Stimulated activated CD8-positive, alpha-beta memory T cell treated with anti-CD3 and anti-CD28 coated beads, Interleukin-15, amount 100 ng/mL, for 24 hours (primary cell): ENCODE measurements at regions not wholly inside any gene's neighbourhood (a gene's known extent, or its start where the extent isn't known, plus 50 kb on each side); places are given as distances from the start of the nearest gene placed in this dataset.

Experiments
- DNase-seq: peaks from one replicate; pipeline ENCODE4 v3.0.0-alpha.2; 2020; ENCODE audit warnings: low read depth

DNA sequence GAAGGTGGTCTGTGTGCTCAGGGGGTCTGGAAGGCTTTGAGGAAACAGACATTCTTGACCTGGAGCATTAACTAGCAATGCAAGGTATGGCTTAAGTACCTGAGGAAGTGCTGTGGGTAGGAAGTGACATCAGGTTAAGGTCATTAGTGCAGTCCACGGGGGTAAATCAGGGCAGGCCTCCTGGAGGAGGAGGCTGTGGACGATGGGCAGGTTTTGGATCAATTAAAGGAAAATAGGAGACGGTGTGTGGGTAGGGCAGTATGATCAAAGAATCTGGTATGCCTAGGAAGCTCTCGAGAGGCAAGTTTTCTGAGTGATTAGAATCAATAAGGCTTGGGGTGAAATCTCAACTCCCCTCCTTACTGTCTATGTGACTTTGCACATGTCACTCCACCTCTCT, 295.3 kb downstream of the AACS start:
- DNase-seq, result no peak

DNA sequence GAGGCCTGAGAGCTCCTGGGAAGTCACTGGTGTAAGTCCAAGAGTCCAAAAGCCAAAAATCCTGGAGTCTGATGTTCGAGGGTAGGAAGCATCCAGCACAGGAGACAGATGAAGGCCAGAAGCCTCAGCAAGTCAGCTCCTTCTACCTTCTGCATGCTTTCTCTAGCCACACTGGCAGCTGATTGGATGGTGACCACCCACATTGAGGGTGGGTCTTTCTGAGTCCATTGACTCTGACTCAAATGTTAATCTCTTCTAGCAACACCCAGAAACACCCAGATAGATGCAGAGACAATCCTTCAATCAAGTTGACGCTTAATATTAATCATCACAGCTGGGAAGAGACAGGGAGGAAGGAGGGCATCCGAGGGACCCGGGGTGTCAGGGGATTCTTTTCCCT, 305.8 kb downstream of the AACS start:
- DNase-seq, result no peak

DNA sequence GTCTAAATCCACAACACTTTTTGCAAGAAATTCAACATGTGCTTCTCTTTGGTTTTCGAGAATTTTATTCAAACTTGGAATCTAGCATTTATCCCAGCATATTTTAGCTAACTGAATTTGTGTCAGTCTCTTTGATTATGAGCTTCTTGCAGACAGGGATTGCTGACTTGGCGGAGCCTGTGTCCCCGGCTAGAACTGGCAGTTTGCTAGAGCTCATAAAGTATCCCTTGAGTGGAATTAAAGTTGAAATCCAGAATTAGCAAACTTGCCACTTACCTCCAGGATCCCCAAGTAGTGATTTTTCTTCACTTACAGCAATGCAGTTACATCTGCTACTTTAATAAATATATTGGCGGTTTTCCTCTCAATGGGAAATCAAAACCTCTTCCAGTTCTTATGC, 306.9 kb downstream of the AACS start:
- no peak for DNase-seq

DNA sequence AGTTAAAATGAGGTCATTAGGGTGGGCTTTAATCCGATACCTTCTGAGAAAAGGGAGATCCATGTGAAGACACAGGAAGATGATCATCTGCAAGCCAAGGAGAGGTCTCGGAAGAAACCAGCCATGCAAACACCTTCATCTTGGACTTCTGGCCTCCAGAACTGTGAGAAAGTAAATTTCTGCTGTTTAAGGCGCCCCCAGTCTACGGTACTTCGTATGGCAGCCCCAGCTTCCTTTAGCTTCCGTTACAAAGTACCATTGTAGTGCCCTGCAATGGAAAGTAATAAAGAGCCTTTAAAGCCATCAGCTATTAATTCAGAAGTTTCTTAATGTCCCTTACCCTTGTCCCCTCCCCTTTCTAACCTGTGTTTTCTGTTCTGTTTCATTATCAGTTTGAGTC, 308.1 kb downstream of the AACS start:
- DNase-seq, result no peak

DNA sequence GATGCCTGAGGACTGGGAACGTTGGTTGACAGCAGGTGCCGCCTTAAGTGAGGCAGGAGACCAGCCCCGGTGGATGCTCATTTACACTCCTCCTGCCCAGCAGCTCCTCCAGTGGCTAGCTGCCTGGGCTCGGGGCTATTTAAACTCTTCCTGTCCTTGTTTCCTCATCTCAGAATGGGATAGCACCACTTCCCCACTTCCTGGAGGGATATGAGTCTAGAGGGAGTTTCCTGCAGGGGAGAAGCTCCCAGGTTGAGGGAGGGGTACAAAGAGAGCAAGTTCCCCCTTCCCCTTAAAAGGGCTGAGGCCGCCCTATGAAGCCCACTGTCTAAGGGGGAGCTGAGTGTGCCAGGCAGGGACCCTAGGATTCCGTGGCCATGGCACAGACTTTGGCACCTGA, 311.2 kb downstream of the AACS start:
- DNase-seq, result no peak

DNA sequence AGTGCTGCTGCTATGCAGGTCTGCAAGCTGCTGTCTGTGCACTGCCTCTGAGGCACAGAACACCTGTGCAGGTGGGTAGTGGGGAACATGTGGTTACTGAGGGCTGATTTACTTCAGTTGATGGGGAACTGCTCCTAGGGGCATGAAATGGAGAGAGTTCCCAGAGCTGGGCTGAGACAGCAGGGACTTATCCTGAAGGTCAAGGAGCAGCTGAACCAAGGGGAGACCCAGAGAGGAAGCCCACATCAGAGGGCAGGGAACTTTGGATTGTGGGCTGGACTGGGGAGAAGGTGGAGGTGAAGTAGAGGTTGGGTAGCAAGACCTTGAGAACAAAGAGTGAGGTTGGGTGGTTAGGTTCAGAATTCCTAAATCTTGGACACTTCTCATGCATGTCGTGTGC, 311.9 kb downstream of the AACS start:
- DNase-seq, result no peak

DNA sequence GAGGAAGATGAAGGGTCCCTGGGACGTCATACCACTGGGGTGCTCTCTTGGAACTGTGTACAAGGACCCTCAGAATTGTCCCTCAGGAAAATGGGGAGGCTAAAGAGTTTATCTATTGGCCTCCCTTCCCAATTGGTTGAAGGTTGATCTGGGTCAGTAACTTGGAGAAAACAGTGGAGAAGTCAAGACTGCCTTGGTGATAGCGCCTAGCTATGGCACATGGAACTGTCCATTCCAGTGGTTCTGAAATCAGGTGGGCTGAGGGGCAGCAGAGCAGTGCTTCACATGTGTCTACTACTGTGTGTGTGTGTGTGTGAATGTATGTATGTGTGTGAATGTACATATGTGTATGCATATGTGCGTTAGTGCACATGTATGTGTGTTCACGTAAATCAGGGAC, 316.1 kb downstream of the AACS start:
- no peak for DNase-seq

DNA sequence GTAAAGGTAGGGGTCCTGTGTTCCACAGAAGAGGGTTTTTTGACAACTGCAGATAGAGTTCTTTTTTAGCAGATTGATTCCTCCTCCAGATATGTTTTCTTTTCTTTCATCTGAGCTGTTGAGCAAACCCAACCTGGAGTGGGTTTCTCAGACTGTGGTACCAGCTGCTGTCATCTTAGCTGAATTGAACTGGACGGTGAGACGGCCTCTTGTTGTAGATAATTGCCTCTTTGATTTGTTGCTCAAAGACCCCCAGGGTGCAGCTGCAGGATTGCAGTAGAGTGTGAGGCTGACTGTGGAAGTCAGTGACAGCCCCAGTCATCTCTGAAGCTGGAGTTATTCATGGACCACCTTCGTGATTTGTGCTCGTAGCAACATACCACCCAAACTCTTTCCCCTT, 317.7 kb downstream of the AACS start:
- no peak for DNase-seq

DNA sequence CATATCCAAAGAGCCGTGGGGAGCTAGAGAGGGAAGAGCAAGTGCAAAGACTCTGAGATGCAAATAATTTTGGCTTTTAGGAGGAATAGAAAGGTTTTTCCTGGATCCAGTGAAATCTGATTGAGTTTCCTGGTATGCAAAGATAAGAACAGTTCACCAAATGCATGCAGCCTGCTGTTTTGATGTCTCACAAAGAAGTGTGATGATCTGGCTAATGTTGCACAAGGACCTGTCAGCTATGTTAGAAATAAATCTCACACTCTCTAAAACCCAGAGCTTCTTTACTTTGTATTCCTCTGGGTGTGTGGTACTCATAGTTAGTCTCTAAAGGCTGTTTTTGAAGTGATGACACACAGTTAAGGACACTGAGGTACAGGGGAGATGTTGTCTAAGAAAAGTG, 321.4 kb downstream of the AACS start:
- no peak for DNase-seq

DNA sequence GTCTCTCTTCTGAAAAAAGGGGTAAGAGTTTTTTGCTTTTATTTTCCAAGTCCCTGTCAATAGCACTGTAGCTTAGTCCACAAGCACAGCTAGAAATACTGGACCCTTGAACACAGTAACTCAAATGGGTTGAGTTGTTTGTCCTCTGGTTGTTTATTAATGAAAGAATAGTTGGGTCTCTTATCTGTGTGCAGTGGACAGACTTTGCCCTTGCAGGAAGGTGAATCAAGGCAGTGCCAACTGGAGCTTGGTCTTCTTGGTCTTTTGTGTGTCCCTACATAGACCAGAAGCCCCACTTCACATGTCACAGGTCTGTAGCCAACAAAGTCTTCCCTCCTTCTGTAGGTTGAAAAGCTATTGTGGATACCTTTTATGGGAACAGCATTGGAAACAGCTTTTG, 322.0 kb downstream of the AACS start:
- no peak for DNase-seq

DNA sequence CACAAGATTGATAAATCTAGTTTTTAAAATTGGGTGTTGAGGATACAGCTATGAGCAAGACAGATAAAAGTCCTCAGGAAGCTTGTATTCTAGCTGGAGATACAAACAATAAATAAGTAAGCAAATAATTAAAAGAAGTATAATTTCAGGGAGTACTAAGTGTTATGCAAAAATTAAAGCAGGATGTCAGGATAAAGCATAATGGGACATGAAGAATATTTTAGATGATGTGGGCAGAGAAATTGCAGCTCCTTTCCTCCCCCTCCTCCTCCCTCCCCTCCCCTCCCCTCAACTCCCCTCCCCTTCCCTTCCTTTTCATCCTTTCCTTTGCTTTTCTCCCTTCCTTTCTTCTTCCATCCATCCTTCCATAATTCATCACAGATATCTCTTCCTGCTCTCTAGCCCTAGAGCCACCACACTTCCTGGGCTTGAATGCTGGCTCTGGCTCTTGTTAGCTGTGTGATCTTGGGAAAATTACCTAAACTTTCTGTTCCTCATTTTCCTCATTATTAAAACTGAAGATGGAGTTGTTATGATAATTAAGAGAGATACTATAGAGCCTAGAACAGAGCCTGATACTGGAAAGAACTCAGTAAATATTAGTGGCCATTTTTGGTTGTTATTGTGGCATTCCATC, 323.9 kb downstream of the AACS start:
- DNase-seq, result no peak

DNA sequence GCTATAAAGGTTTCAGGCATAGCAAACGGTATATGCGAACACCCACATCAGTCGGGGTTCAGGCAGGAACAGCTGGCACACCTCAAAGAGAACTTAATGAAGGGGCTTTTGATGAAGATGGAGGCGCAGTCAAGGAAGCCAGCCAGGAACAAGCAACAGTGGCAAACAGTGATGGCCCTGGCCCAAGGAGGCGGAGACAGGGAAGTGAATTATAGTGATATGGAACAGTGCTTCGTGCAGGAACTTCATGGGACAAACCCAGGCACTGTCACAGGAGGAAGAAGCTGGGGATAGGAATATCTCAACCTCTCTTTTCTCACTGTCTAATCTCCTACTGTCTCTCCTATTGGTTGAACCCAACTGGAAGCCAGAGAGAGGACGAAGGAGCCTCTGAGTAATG, 328.3 kb downstream of the AACS start:
- DNase-seq, result no peak

DNA sequence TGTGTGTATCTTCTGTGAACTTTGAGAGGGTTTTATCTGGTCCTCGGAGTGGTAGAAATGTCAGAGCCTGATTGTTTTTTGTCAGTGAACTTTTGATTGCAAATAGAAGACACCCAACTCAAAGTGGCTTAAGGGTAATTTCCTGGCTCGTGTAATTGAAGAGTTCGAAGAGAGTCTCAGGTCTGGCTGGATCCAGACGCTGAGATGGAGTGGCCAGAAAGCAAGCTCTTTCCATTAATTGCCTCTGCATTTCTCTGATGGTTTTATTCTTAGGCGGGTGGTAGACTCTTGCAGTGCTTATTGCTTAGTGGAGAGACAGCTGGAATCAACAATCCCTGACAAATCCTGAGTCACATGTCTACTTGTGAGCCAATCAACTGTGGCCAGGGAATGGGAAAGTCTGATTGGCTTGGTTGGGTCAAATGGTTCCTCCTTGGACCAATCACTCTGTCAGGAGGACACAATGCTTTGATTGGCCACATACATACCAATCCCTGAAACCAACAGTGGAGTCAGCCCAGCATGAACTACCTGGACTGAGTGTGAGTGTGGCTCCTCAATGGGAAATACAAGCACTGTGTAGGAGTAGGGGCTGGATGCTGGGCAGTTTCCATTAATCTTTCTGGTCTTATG, 330.5 kb downstream of the AACS start:
- no peak for DNase-seq

DNA sequence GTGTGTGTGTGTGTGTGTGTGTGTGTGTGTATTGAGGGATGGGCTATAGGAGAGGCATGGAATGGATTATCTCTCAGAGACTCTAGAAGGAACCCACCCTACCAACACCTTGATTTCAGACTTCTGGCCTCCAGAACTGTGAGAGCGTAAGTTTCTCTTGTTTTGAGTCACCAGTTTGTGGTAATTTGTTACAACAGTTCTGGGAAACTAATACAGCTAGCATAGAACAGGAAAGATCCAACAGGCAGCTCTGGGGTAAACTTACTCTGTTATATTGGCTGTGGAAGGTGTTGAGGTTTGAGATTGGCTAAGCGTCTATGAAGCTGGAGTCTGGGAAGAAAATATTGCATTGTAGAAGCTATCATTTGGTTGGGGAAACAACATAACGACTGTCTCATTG, 334.3 kb downstream of the AACS start:
- DNase-seq, result no peak

DNA sequence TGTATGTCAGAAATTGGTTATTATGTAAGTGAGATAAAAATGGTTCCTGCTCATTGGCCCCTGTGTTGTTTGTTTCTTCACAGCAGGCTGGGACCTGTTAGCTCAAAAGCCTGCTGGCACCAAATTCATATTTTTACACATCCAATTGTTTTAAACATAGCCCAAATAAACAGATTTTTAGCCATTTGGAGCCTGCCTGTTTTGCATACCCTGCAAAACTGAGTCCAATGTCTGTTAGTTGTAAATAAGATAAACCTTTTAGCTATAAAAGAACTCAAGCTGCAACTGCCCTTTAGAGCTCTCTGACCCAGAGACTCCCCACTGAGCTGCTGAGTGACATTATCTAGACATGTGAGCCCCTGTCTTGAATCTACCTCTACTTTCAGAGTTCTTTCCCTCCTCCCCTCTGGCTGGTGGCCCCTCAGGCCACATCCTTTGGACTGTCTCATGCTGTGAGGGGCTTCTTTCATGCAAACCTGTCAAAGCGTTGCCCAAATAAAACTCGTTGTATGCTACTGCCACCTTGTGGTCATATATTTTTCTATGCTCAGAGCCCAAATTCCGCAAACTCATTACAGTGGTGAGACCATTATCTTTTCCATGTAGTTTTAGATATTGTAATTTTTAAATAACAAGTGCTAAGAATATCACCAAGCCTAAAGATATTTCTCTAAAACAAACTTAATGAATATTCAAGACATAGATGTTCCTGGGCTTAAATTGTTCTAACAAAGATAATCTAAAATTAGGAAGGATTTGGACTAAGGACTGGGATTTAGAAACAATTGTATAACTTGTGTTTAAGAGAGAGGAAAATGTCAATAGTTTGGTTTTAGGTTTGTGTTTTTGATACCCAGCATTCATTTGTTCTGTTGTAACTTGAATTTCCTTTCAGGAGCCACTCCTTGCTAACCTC, 337.9 kb downstream of the AACS start:
- no peak for DNase-seq

DNA sequence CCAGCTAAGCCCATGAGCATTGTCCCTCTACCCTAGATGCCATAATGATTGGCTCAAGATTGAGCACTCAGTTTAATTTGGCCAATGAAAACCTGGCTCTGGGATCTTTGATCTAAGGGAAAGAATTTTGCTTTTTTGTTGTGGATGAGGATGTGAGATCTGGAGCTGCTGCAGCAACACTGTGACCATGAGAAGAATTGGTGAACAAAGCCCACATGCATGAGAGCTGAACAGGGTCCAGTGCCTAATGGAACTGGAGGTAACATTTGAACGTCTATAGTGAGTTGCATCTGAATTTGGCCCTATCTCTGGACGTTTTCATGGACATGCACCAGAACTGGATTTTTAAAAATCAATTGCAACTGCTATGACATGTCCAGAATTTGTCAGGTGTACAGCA, 338.6 kb downstream of the AACS start:
- no peak for DNase-seq

DNA sequence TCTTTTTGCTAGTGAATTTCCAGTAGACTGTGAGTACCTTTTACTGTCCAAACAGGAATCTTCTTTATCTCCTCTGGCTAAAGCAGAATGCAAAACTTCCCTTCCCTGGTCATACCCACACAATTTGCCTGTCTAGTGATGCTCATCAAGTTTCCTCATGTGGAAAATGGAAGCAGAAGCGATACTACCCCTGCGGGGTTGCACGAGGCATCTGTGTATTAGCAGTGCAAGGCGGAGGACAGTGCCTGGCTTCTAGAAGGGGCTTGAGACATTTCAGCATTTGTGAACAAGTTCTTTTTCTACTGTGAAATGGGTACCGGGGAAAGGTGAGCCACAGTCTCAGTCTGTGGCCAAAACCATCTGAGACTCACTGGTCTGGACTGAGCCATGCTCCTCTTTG, 340.9 kb downstream of the AACS start:
- no peak for DNase-seq

DNA sequence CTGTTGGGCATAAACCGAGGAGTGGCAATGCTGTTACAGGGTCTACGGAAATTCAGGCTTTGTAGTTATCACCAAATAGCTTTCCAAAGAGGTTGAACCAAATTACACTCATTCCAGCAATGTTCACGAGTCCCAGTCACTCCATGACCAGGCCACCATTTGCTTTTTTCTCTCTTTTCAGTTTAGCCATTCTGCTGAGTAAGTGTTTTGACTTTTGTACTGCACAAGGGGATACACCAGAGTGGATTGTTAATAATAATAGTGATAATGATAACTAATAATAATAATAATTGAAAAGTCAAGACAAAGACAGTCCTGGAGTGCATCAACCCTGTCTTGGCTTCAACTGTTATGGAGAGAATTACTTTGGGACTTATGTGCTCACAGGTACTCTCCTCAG, 343.5 kb downstream of the AACS start:
- no peak for DNase-seq

DNA sequence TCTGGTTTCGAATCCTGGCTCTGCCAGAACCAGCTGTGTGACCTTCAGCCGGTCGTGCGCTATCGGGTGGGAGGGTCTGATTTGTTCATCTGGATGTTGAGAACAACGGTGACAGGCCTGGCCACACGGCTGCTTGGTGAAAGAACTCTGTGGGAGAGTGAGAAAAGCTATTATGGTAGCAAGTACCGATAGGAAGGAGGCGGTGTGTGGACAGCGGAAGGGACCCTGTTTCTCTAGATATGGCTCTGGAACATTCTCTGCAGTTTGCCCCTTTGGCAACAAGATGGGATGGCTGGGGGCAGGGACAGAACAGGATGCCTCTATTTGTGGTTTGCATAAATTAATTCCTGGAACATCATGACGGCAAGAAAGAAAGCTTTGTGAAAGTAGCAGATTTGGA, 347.3 kb downstream of the AACS start:
- DNase-seq, result no peak

DNA sequence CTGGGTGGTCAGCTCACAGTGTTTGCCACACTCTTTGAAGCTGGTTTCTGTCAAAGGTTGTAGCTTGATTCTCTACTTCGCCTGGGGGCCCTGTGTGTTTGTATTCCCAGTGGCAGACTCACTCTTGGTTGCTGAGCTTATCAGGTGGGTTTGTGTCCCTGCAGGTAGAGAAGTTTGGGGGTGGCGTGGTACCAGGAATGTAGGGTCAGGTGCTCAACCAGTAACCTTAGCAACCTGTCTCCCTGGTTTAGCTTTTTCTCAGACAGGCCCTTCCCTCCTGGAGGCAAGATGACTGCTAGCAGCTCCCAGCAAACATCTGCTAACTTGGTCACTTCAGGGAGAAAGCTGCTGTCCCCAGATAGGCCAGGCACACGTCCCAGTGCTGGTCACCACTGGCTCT, 352.2 kb downstream of the AACS start:
- DNase-seq, result no peak

DNA sequence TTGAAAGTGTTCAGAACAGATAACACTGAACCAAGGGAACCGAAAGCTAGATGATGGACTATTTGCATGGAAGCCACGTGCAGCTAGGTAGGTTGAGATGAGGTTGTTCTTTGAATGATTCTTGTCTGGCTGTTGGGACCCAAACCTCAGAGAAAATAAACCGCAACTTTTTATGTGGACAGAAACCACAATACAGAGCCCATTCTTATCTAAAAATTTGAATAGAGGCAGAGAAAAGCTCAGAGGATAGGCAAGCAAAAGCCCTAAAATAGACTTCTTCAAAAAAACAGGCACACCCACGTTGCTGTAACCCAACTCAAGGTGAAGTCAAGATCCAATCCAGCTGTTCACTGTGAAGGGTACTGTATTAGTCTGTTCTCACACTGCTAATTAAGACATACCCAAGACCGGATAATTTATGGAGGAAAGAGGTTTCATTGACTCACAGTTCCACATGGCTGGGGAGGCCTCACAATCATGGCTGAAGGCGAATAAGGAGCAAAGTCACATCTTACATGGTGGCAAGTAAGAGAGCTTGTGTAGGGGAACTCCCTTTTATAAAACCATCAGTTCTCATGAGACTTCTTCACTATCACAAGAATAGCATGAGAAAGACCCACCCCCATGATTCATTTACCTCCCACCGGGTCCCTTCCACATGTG, 353.8 kb downstream of the AACS start:
- no peak for DNase-seq

DNA sequence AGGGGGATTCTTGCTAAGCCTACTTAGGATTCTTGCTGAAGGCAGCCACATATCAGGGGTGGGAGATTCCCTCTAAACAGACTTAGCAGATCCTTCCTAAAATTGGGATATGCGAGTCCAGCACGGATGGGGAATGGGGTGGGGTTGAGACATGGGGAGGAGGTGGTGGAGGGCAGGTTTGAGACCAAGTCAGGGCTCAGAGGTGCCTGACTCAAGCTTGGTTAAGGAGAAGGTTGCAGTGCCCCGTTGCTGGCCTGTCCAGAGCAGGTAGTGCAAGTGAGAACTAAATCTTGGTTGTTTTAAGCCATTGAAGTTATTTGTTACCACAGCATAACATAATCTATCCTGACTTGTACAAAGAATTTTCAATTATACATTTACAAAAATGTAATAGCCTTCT, 359.7 kb downstream of the AACS start:
- no peak for DNase-seq

DNA sequence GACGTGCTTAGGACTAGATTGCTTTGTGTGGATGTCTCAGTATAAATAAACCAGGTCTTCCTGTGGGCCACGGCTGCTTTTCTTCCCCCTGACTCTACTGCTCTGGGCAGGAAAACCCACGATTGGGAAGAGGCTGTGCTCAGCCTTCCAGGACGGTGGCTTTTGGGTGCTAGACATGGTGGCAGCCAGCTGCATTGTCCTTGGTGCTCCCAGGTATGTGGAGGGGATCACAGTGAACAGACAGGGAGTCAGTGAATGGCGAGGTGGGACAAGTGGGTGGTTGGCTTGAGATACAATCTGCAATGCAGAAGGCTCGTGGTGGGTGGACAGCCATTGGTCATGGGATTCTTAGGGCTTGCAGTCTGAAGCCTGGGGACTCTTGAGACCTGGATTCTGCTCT, 366.3 kb downstream of the AACS start:
- no peak for DNase-seq
